Hypothalamus (tissue), 51 donors: ENCODE measurements at regions not wholly inside any gene's neighbourhood (a gene's known extent, or its start where the extent isn't known, plus 50 kb on each side); places are given as distances from the start of the nearest gene placed in this dataset.
"Not testable (repeated sequence)": the region's sequence is repeated elsewhere in the genome, so short reads cannot be mapped to it uniquely, and the experiment has no call there.

ENCODE experiments used
- DNase-seq, 51 donors: peaks; one replicate each; lab custom pipeline; 2025; lab: John Stamatoyannopoulos, UW

- peak in 1 of 51 donors; percentile 6 for DNase-seq
Observed at GRCh38 chr1:229155472-229155871, 115.4 kb upstream of the RAB4A start.

GRCh38 chr1:229156872-229157271, 114.0 kb upstream of the RAB4A start:
- peak in 3 of 51 donors; percentile 8 to 22 (median 11) for DNase-seq

GRCh38 chr1:229157480-229157879, 113.4 kb upstream of the RAB4A start:
- no peak for DNase-seq

GRCh38 chr1:229158341-229158921, 112.5 kb upstream of the RAB4A start:
- no peak for DNase-seq

- no peak for DNase-seq
Observed at GRCh38 chr1:229158927-229159326, 112.0 kb upstream of the RAB4A start.

- DNase-seq, result no peak
Observed at GRCh38 chr1:229159668-229160544, 111.0 kb upstream of the RAB4A start.

GRCh38 chr1:229161740-229162139, 109.2 kb upstream of the RAB4A start:
- DNase-seq, result no peak

GRCh38 chr1:229162825-229163515, 107.9 kb upstream of the RAB4A start:
- DNase-seq, result no peak

- DNase-seq, result no peak
Observed at GRCh38 chr1:229164348-229164747, 106.6 kb upstream of the RAB4A start.

- no peak for DNase-seq
Observed at GRCh38 chr1:229164836-229165735, 105.8 kb upstream of the RAB4A start.

- no peak for DNase-seq
Observed at GRCh38 chr1:229167318-229167717, 103.6 kb upstream of the RAB4A start.

GRCh38 chr1:229169399-229169798, 101.5 kb upstream of the RAB4A start:
- no peak for DNase-seq

GRCh38 chr1:229170274-229170673, 100.6 kb upstream of the RAB4A start:
- DNase-seq, result no peak

- no peak for DNase-seq
Observed at GRCh38 chr1:229170778-229171505, 100.0 kb upstream of the RAB4A start.

GRCh38 chr1:229171934-229172333, 99.0 kb upstream of the RAB4A start:
- no peak for DNase-seq

- not testable (repeated sequence) for DNase-seq
Observed at GRCh38 chr1:229173491-229174476, 97.1 kb upstream of the RAB4A start.

- DNase-seq, result not testable (repeated sequence)
Observed at GRCh38 chr1:229175297-229175696, 95.6 kb upstream of the RAB4A start.

GRCh38 chr1:229176457-229176856, 94.5 kb upstream of the RAB4A start:
- DNase-seq, result not testable (repeated sequence)

GRCh38 chr1:229180161-229180560, 90.8 kb upstream of the RAB4A start:
- no peak for DNase-seq
